ENCODE measurements at regions not wholly inside any gene's neighbourhood (a gene's known extent, or its start where the extent isn't known, plus 50 kb on each side); places are given as distances from the start of the nearest gene placed in this dataset.

DNA sequence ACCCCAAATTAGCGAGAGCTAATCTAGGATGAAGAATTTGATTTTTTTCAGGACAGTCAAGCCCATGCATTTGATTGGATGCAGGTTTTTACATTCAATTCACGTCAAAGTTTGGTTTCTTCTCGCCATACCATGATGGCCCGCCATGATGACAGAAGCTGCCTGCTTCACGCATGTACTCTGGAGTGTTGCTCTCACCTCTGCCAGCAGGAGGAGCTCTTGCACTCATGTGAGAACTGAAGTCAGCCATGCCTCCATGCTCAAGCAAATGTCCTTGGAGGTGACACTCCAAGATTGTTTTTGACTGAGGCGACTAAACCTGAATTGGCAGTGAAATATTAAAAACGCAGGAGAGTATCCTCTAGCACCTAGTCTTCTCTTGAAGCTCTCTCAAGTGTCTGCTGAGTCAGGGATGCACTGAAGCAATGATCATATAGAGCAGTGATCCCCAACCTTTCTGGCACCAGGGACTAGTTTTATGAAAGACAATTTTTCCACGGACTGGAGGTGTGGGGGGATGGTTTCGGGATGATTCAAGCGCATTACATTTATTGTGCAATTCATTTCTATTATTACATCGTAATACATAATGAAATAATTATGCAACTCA is 120.9 kb downstream of the SAMMSON start:
- peak; percentile 0 for DNase-seq

DNA sequence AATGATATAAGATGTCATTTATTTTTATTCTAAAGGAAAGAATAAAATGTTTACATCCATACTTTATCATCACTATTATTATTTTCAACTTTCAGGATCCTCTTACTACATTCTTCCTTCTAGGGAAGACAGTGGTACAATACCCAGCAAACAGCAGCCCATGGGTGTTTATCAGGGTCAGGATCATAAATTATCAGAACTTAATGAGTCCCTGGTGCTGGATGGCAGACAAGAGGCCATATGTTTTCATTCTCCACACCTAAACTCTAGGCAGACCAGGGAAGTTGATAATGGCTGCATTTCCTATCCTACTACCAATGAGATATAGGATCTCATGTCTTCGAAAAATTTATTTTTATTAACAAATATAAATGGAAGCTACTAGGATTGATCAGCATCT is 127.7 kb downstream of the SAMMSON start:
- DNase-seq, result no peak

DNA sequence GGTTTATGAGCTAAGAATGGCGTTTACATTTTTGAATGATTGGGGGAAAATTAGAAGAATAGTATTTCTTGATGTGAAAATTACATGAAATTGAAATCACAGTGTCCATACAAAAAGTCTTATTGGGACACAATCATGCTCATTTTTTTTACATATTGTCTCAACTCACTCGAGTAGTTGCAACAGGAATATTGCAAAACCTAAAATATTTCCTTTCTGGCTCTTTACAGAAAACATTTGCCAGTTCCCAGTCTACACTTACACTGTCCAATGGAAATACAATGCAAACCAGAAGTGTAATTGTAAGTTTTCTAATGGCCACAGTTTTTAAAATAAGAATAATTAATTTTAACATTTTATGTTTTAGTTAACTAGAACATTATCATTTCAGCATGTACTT is 137.8 kb downstream of the SAMMSON start:
- DNase-seq, result no peak

DNA sequence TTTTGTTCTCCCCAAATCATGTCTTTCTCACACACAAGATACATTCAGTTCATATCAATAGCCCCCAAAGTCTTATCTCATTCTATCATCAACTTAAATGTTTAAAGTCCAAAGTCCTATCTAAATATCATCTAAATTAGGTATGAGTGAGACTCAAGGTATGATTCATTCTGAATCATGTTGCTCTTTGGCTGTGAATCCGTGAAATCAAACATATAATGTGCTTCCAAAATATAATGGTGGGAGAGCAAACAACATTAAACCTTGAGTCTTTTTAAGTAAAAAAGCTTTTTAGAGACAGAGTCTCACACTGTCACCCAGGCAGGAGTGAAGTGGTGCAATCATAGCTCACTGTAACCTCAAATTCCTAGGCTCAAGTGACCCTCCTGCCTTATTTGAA is 139.1 kb downstream of the SAMMSON start:
- DNase-seq, result no peak

Measured in NCI-H345 (cell line).